ENCODE measurements at regions not wholly inside any gene's neighbourhood (a gene's known extent, or its start where the extent isn't known, plus 50 kb on each side); places are given as distances from the start of the nearest gene placed in this dataset.

DNA sequence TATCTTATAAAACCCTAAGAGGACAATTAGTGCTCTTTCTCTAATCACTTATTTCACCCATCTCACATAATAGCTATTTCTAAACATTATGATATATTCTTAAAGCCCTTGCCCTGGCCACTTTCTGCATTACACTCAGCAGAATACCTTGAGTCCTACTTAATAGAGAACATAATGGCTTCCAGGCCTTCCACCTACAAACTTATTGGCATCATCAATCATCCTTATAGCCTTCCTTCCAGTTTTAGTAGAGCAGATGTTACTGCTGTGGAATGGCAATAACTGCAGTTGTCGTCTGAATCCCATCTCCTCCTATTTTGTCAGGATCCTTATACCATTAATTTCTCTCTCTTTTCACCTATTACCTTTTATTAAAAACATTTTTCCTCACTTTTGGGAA is 1127.4 kb downstream of the LRFN5 start:
- Histone ChIP-seq H3K36me3 (ENCODE audit: control insufficient read depth, insufficient read depth, low read length) (no peaks in the 10 kb centered on the region), H3K27me3 (replicated peaks; ENCODE audit: control insufficient read depth, insufficient read depth, low read length) (no peaks in the 10 kb centered on the region), H3K4me3 (replicated peaks; ENCODE audit: low read depth, low read length) (no peak overlapping the region)
- DNase-seq (ENCODE audit: extremely low read depth, insufficient read length) = no peak
- TF ChIP-seq, protein P1, sequence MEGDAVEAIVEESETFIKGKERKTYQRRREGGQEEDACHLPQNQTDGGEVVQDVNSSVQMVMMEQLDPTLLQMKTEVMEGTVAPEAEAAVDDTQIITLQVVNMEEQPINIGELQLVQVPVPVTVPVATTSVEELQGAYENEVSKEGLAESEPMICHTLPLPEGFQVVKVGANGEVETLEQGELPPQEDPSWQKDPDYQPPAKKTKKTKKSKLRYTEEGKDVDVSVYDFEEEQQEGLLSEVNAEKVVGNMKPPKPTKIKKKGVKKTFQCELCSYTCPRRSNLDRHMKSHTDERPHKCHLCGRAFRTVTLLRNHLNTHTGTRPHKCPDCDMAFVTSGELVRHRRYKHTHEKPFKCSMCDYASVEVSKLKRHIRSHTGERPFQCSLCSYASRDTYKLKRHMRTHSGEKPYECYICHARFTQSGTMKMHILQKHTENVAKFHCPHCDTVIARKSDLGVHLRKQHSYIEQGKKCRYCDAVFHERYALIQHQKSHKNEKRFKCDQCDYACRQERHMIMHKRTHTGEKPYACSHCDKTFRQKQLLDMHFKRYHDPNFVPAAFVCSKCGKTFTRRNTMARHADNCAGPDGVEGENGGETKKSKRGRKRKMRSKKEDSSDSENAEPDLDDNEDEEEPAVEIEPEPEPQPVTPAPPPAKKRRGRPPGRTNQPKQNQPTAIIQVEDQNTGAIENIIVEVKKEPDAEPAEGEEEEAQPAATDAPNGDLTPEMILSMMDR (IDR thresholded peaks at IDR 0.05; ENCODE audit: insufficient read depth, low read length, poor library complexity, severe bottlenecking) = no peak

DNA sequence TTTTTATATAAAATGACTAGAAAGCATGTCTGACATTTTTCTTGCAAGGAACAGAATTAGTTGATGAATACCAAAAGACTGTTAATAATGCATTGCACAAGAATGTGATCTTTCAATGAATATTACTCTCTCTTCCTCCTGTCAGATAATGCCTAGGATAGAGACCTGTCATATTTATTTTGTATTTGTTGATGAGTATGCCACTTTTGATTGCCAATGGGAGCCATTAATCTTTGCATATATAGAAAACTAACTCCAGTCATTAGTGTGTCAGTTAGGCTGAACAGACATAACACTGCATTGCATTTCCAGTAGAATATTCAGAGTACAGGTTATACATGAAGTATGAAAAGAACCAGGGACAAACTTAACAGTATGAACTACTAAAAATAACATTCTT is 1125.3 kb downstream of the LRFN5 start:
- Histone ChIP-seq H3K4me3 (replicated peaks; ENCODE audit: low read depth, low read length) (no peak overlapping the region), H3K36me3 (ENCODE audit: control insufficient read depth, insufficient read depth, low read length) (no peaks in the 10 kb centered on the region), H3K27me3 (replicated peaks; ENCODE audit: control insufficient read depth, insufficient read depth, low read length) (no peaks in the 10 kb centered on the region)
- DNase-seq (ENCODE audit: extremely low read depth, insufficient read length) = no peak
- TF ChIP-seq, protein P1 (IDR thresholded peaks at IDR 0.05; ENCODE audit: insufficient read depth, low read length, poor library complexity, severe bottlenecking) = no peak

DNA sequence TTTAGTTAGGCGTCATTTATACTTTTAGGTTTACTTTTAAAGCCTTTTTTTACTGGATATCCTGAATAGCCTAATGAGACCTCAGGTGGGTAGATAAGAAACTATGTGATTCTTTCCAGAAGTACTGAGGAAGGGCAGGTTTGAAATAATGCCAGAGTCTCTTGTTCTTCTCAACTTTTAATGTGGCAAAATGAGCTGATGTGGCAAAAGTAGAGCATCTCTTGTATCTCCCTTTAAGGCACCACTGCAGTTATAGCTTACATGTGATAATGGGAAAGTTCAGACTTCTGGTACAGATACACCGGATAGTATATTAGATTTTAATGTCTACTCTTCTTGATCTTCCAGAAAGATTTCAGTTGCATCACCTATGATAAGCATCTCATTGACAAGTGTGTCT is 1124.8 kb downstream of the LRFN5 start:
- H3K27me3 ChIP-seq (replicated peaks; ENCODE audit: control insufficient read depth, insufficient read depth, low read length) = no peaks in the 10 kb centered on the region
- DNase-seq (ENCODE audit: extremely low read depth, insufficient read length) = no peak
- H3K4me3 ChIP-seq (replicated peaks; ENCODE audit: low read depth, low read length) = no peak overlapping the region
- H3K36me3 ChIP-seq (ENCODE audit: control insufficient read depth, insufficient read depth, low read length) = no peaks in the 10 kb centered on the region
- TF ChIP-seq, protein P1 (IDR thresholded peaks at IDR 0.05; ENCODE audit: insufficient read depth, low read length, poor library complexity, severe bottlenecking) = no peak

DNA sequence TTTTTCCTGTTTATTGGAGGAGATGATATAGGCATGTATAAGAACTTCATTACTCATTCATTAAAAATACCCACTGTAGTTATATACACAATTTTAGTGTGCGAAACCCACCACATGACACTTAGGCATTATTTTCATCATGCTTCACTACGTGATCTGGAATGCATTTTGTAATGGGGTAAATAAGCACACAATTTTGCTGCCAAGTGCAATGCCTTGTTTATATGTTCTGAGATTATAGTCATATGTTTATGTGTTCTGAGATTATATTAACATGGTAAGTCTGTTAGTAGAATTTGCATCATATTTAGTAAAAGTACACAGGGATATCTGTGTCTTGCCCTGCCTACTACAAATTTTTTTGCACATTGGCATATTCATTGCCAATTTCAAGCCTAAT is 1123.0 kb downstream of the LRFN5 start:
- no peaks in the 10 kb centered on the region for H3K27me3 ChIP-seq (replicated peaks; ENCODE audit: control insufficient read depth, insufficient read depth, low read length)
- no peak for DNase-seq (ENCODE audit: extremely low read depth, insufficient read length)
- no peaks in the 10 kb centered on the region for H3K36me3 ChIP-seq (ENCODE audit: control insufficient read depth, insufficient read depth, low read length)
- H3K4me3 ChIP-seq (replicated peaks; ENCODE audit: low read depth, low read length) = no peak overlapping the region
- TF ChIP-seq, protein P1 (IDR thresholded peaks at IDR 0.05; ENCODE audit: insufficient read depth, low read length, poor library complexity, severe bottlenecking) = no peak

DNA sequence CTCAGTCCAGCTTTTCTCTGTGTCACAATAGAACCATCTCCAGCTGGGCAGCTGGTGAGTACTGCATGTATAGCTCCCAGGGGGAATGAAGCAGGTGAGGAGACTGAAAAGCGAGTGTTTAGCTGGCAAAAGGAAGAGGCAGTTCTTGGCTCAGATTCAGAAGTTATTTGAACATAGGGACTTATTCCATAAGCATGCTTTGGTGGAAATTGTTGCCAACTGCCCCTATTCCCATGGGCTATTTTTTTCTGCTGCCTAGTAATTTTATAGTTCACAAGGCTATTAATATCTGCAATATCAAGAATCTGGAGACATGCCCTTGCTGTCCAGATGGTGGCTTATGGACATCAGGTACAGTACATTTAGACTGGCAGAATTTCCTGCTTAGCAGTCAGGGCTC is 1112.7 kb downstream of the LRFN5 start:
- H3K36me3 ChIP-seq (ENCODE audit: control insufficient read depth, insufficient read depth, low read length) = no peaks in the 10 kb centered on the region
- no peaks in the 10 kb centered on the region for H3K27me3 ChIP-seq (replicated peaks; ENCODE audit: control insufficient read depth, insufficient read depth, low read length)
- TF ChIP-seq, protein P1 (IDR thresholded peaks at IDR 0.05; ENCODE audit: insufficient read depth, low read length, poor library complexity, severe bottlenecking) = no peak
- H3K4me3 ChIP-seq (replicated peaks; ENCODE audit: low read depth, low read length) = no peak overlapping the region
- DNase-seq (ENCODE audit: extremely low read depth, insufficient read length) = no peak

DNA sequence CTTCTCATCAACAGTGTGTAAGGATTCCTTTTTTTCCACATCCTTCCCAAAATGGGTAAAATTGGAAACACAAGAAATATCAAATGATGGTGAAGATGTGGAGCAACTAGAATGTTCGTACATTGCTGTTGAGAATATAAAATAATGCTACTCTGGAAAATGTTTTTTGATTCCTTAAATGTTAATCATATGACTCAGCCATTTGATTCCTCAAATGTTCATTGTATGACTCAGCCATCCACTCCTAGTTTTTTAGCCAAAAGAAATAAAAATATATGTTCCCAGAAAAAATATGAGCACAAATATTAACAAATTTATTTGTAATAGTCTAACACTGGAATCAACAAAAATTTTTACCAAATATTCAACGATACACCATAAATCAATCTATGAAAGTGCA is 1108.6 kb downstream of the LRFN5 start:
- Histone ChIP-seq H3K27me3 (replicated peaks; ENCODE audit: control insufficient read depth, insufficient read depth, low read length) (no peaks in the 10 kb centered on the region), H3K4me3 (replicated peaks; ENCODE audit: low read depth, low read length) (no peak overlapping the region), H3K36me3 (ENCODE audit: control insufficient read depth, insufficient read depth, low read length) (no peaks in the 10 kb centered on the region)
- TF ChIP-seq, protein P1 (IDR thresholded peaks at IDR 0.05; ENCODE audit: insufficient read depth, low read length, poor library complexity, severe bottlenecking) = no peak
- no peak for DNase-seq (ENCODE audit: extremely low read depth, insufficient read length)

Data from GM06990 (cell line).